ENCODE measurements at regions not wholly inside any gene's neighbourhood (a gene's known extent, or its start where the extent isn't known, plus 50 kb on each side); places are given as distances from the start of the nearest gene placed in this dataset.

GRCh38 chr14:106826833-106827369, 1300.5 kb downstream of the TMEM121 start:
- H3K4me3 ChIP-seq (replicated peaks; ENCODE audit: low read depth, low read length): no peak overlapping the region
- no peak for DNase-seq (ENCODE audit: extremely low read depth, low read depth)
- no peak for TF ChIP-seq CTCF (IDR thresholded peaks at IDR 0.05; ENCODE audit: low read depth, low read length, missing control alignments)

GRCh38 chr14:106831322-106831720, 1304.9 kb downstream of the TMEM121 start:
- no peak overlapping the region for H3K4me3 ChIP-seq (replicated peaks; ENCODE audit: low read depth, low read length)
- peak; percentile 49 for TF ChIP-seq CTCF (IDR thresholded peaks at IDR 0.05; ENCODE audit: low read depth, low read length, missing control alignments)
- DNase-seq (ENCODE audit: extremely low read depth, low read depth): no peak

- H3K4me3 ChIP-seq (replicated peaks; ENCODE audit: low read depth, low read length): no peak overlapping the region
- TF ChIP-seq CTCF (IDR thresholded peaks at IDR 0.05; ENCODE audit: low read depth, low read length, missing control alignments): no peak
- DNase-seq (ENCODE audit: extremely low read depth, low read depth): no peak
Measured at GRCh38 chr14:106837870-106838269, 1311.5 kb downstream of the TMEM121 start.

- H3K4me3 ChIP-seq (replicated peaks; ENCODE audit: low read depth, low read length): no peak overlapping the region
- TF ChIP-seq CTCF (IDR thresholded peaks at IDR 0.05; ENCODE audit: low read depth, low read length, missing control alignments): no peak
- no peak for DNase-seq (ENCODE audit: extremely low read depth, low read depth)
Measured at GRCh38 chr14:106838991-106839769, 1312.8 kb downstream of the TMEM121 start.

GRCh38 chr14:106840258-106840657, 1313.9 kb downstream of the TMEM121 start:
- no peak overlapping the region for H3K4me3 ChIP-seq (replicated peaks; ENCODE audit: low read depth, low read length)
- DNase-seq (ENCODE audit: extremely low read depth, low read depth): no peak
- no peak for TF ChIP-seq CTCF (IDR thresholded peaks at IDR 0.05; ENCODE audit: low read depth, low read length, missing control alignments)

- H3K4me3 ChIP-seq (replicated peaks; ENCODE audit: low read depth, low read length): no peak overlapping the region
- no peak for TF ChIP-seq CTCF (IDR thresholded peaks at IDR 0.05; ENCODE audit: low read depth, low read length, missing control alignments)
- DNase-seq (ENCODE audit: extremely low read depth, low read depth): no peak
Measured at GRCh38 chr14:106840991-106841390, 1314.6 kb downstream of the TMEM121 start.

Data from HFF-Myc (cell line).